ENCODE measurements at regions not wholly inside any gene's neighbourhood (a gene's known extent, or its start where the extent isn't known, plus 50 kb on each side); places are given as distances from the start of the nearest gene placed in this dataset.

DNA sequence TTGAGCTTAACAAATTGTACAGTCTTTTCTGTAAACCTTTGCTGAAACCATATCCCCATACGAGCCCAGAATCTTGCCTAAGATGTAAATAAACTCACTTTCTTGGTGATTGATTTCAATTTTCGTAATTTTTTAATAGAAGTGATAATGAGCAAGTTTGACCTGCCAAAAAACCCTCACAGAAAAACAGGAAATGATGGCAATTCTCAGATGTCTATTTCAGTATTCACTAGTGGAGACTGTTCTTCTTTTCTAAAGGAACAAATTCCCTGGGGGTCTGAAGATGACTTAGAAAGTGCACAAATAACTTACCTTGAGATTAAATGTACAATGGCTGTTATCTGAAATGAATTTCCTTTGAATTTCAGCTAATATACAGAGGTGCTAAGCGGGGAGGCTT, 116.5 kb upstream of the CMC1 start:
- TF ChIP-seq, protein P1, sequence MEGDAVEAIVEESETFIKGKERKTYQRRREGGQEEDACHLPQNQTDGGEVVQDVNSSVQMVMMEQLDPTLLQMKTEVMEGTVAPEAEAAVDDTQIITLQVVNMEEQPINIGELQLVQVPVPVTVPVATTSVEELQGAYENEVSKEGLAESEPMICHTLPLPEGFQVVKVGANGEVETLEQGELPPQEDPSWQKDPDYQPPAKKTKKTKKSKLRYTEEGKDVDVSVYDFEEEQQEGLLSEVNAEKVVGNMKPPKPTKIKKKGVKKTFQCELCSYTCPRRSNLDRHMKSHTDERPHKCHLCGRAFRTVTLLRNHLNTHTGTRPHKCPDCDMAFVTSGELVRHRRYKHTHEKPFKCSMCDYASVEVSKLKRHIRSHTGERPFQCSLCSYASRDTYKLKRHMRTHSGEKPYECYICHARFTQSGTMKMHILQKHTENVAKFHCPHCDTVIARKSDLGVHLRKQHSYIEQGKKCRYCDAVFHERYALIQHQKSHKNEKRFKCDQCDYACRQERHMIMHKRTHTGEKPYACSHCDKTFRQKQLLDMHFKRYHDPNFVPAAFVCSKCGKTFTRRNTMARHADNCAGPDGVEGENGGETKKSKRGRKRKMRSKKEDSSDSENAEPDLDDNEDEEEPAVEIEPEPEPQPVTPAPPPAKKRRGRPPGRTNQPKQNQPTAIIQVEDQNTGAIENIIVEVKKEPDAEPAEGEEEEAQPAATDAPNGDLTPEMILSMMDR (IDR thresholded peaks at IDR 0.05), result no peak
- DNase-seq (no peak), ATAC-seq (no peak)
- Histone ChIP-seq H3K36me3 (no peaks in the 10 kb centered on the region), H3K4me1 (no peaks in the 10 kb centered on the region), H3K27ac (no peak overlapping the region), H3K9me3 (no peaks in the 10 kb centered on the region), H3K4me3 (no peak overlapping the region), H3K27me3 (ENCODE audit: low read depth) (no peaks in the 10 kb centered on the region)
- intact Hi-C loops (cut with DNase I), result no loop called here

DNA sequence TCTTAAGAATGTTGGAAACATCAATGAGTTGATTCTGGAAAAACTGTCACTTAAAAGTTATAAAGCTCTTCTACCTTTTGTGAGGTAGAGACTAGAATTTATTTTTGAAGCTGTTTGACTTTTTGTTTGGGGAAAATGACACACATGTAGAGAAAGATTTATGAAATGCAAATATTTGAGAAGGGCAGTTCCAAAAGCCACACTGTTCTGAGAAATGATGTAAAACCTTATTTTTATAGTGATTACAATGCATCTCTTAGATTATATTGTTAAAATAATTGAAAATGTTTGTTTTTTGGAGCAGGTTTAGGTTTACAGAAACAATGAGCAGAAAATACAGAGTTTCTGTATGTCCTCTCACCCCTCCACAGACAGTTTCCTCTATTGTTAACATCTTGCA, 116.1 kb upstream of the CMC1 start:
- DNase-seq (no peak), ATAC-seq (no peak)
- Histone ChIP-seq H3K4me1 (no peaks in the 10 kb centered on the region), H3K27me3 (ENCODE audit: low read depth) (no peaks in the 10 kb centered on the region), H3K4me3 (no peak overlapping the region), H3K9me3 (no peaks in the 10 kb centered on the region), H3K27ac (no peak overlapping the region), H3K36me3 (no peaks in the 10 kb centered on the region)
- TF ChIP-seq, protein P1 (IDR thresholded peaks at IDR 0.05), result no peak
- intact Hi-C loops (cut with DNase I), result no loop called here

DNA sequence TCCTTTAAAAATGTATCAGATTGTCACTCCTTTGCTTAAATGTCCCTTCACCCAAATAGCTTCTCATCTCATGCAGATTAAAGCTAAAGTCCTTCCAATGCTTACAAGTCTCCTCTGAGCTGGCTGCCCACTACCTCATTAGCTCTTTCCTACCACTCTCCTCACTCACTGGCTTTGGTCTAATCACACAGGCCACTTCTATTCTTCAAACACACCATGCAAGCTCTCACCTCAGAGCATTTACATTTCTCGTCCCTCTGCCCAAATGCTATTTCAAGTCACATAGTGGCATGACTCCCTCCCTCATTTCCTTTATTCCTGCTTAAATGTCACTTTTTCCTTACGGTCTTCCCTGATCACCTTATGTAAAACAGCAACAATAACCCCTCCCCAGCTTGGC, 110.6 kb upstream of the CMC1 start:
- Histone ChIP-seq H3K4me1 (no peaks in the 10 kb centered on the region), H3K27ac (no peak overlapping the region), H3K36me3 (no peaks in the 10 kb centered on the region), H3K4me3 (no peak overlapping the region), H3K9me3 (no peaks in the 10 kb centered on the region), H3K27me3 (ENCODE audit: low read depth) (no peaks in the 10 kb centered on the region)
- ATAC-seq, result no peak
- no peak for DNase-seq
- TF ChIP-seq, protein P1 (IDR thresholded peaks at IDR 0.05), result no peak
- intact Hi-C loops (cut with DNase I), result no loop called here

- Histone ChIP-seq H3K27me3 (ENCODE audit: low read depth) (no peaks in the 10 kb centered on the region), H3K27ac (no peak overlapping the region), H3K4me3 (no peak overlapping the region), H3K4me1 (no peaks in the 10 kb centered on the region), H3K36me3 (no peaks in the 10 kb centered on the region), H3K9me3 (no peaks in the 10 kb centered on the region)
- DNase-seq (no peak), ATAC-seq (no peak)
- intact Hi-C loops (cut with DNase I), result no loop called here
- TF ChIP-seq, protein P1 (IDR thresholded peaks at IDR 0.05), result no peak
Observed at GRCh38 chr3:28132941-28133340, 108.5 kb upstream of the CMC1 start.

- Histone ChIP-seq H3K4me1 (peaks cover 4% of the 10 kb centered on the region), H3K36me3 (no peaks in the 10 kb centered on the region), H3K27ac (no peak overlapping the region), H3K4me3 (no peak overlapping the region), H3K9me3 (no peaks in the 10 kb centered on the region), H3K27me3 (ENCODE audit: low read depth) (no peaks in the 10 kb centered on the region)
- ATAC-seq, result no peak
- DNase-seq, result no peak
- TF ChIP-seq, protein P1 (IDR thresholded peaks at IDR 0.05), result no peak
- intact Hi-C loops (cut with DNase I), result no loop called here
Observed at GRCh38 chr3:28134198-28134597, 107.2 kb upstream of the CMC1 start.

DNA sequence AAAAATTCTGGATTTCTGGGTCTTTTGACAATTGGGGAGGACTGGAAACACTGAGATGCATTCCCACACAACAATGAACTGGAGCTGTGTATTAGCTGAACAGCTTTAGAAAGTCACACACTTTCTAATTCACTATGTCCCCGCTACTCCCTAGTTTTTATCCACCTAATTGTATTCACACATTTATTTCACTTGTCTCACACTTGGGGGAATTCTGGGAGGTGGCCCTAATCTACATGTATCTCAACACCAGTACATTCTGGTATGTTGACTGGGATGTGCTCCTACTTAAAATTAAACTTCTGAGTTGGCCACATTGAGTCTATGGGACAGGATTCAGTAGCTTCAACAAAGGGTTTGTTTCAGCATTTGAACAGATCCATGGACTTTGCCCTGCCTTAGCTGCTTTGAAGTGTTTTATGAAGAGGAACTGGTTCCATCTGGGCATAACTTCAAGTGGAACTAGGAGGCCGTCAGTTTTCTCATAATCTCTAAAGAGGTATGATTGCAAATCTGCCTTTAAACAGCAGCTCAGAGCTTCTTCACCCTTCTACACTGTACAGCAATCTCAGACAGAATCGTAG, 106.5 kb upstream of the CMC1 start:
- ATAC-seq, result no peak
- intact Hi-C loops (cut with DNase I), result no loop called here
- H3K4me1 ChIP-seq, result peaks cover 4% of the 10 kb centered on the region
- no peak for DNase-seq
- no peaks in the 10 kb centered on the region for H3K27me3 ChIP-seq (ENCODE audit: low read depth)
- no peaks in the 10 kb centered on the region for H3K9me3 ChIP-seq
- TF ChIP-seq, protein P1 (IDR thresholded peaks at IDR 0.05), result no peak
- no peak overlapping the region for H3K4me3 ChIP-seq
- H3K27ac ChIP-seq, result no peak overlapping the region
- no peaks in the 10 kb centered on the region for H3K36me3 ChIP-seq

Measured in lower lobe of right lung (tissue), 2 donors.